Hepatocyte (in vitro differentiated cells): ENCODE measurements at regions not wholly inside any gene's neighbourhood (a gene's known extent, or its start where the extent isn't known, plus 50 kb on each side); places are given as distances from the start of the nearest gene placed in this dataset.
"Not testable (repeated sequence)": the region's sequence is repeated elsewhere in the genome, so short reads cannot be mapped to it uniquely, and the experiment has no call there.

Experiments
- EZH2phosphoT487 ChIP-seq: fragments of 200-600 bp; sonication (generic); IDR thresholded peaks from one replicate; pipeline ENCODE4 v1.6.1; 2018; ENCODE audit warnings: antibody characterized with exemption, mild to moderate bottlenecking, low read depth, moderate library complexity; ENCODE audit not compliant: unreplicated experiment, severe bottlenecking
- TF ChIP-seq, protein P1 (sequence below): fragments of 200-600 bp; sonication (generic); IDR thresholded peaks from 2 replicates; pipeline ENCODE4 v1.5.1; 2016; ENCODE audit warnings: antibody characterized with exemption, mild to moderate bottlenecking; ENCODE audit not compliant: poor library complexity

DNA sequence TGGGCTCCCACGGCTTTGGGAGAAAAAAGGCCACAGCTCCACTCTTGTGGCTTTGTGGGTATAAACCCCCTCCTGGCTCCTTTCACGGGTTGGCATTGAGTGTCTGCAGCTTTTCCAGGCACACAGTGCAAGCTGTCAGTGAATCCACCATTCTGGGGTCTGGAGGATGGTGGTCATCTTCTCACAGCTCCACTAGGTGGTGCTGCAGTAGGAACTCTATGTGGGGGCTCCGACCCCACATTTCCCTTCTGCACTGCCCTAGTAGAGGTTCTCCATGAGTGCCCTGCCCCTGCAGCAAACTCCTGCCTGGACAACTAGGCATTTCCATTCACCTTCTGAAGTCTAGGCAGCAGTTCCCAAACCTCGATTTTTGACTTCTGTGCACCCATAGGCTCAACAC, 104.5 kb downstream of the ART5 start:
- TF ChIP-seq, protein P1, sequence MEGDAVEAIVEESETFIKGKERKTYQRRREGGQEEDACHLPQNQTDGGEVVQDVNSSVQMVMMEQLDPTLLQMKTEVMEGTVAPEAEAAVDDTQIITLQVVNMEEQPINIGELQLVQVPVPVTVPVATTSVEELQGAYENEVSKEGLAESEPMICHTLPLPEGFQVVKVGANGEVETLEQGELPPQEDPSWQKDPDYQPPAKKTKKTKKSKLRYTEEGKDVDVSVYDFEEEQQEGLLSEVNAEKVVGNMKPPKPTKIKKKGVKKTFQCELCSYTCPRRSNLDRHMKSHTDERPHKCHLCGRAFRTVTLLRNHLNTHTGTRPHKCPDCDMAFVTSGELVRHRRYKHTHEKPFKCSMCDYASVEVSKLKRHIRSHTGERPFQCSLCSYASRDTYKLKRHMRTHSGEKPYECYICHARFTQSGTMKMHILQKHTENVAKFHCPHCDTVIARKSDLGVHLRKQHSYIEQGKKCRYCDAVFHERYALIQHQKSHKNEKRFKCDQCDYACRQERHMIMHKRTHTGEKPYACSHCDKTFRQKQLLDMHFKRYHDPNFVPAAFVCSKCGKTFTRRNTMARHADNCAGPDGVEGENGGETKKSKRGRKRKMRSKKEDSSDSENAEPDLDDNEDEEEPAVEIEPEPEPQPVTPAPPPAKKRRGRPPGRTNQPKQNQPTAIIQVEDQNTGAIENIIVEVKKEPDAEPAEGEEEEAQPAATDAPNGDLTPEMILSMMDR: not testable (repeated sequence)
- TF ChIP-seq EZH2phosphoT487: not testable (repeated sequence)
